Gastroesophageal sphincter (tissue), 4 donors: ENCODE measurements at regions not wholly inside any gene's neighbourhood (a gene's known extent, or its start where the extent isn't known, plus 50 kb on each side); places are given as distances from the start of the nearest gene placed in this dataset.

Experiments used
- ATAC-seq: fragments of 150-250 bp; one replicate; pipeline ENCODE4 v1.9.1; 2016; ENCODE audit warnings: mild to moderate bottlenecking, moderate library complexity
- H3K27ac ChIP-seq, 4 donors: fragments of 200-600 bp; sonication (generic) in 3 of 4; 1 replicate in 3 of 4; 2 replicates in 1 of 4; pipeline ENCODE4 v1.5.1; 2016 to 2019
- H3K27me3 ChIP-seq: fragments of 200-600 bp; sonication (generic); one replicate; pipeline ENCODE4 v1.5.1; 2019
- H3K36me3 ChIP-seq, 2 donors: fragments of 200-600 bp; sonication (generic); one replicate each; pipeline ENCODE4 v1.5.1; 2019; ENCODE audit warnings: control low read depth in 1 of 2
- H3K4me1 ChIP-seq, 3 donors: fragments of 200-600 bp; sonication (generic); 1 replicate in 2 of 3; 2 replicates in 1 of 3; pipeline ENCODE4 v1.5.1; 2016 to 2019; ENCODE audit warnings: control low read depth in 2 of 3
- H3K4me3 ChIP-seq, 2 donors: fragments of 200-600 bp; sonication (generic); one replicate each; pipeline ENCODE4 v1.5.1; 2019; ENCODE audit warnings: mild to moderate bottlenecking in 1 of 2, moderate library complexity in 1 of 2
- H3K9me3 ChIP-seq, 3 donors: fragments of 200-600 bp; sonication (generic); one replicate each; pipeline ENCODE4 v1.5.1; 2017 to 2019; ENCODE audit warnings: control low read depth in 2 of 3
- CTCF ChIP-seq, 4 experiments: fragments of 200-600 bp in 2 of 4; fragments of 450-650 bp in 2 of 4; sonication (generic) in 1 of 4; IDR thresholded peaks; one replicate each; pipeline ENCODE4 v1.5.1; 2017 to 2019; ENCODE audit warnings: antibody characterized with exemption in 4 of 4, mild to moderate bottlenecking in 2 of 4, moderate library complexity in 2 of 4
- EP300 ChIP-seq: sonication (generic); formaldehyde crosslinking; IDR thresholded peaks from one replicate; pipeline ENCODE4 v1.6.1; 2017; ENCODE audit warnings: antibody characterized with exemption, mild to moderate bottlenecking
- POLR2A ChIP-seq, 2 donors: fragments of 450-650 bp; IDR thresholded peaks; one replicate each; pipeline ENCODE4 v1.6.1; 2017; ENCODE audit warnings: antibody characterized with exemption in 2 of 2, mild to moderate bottlenecking in 2 of 2, moderate library complexity in 1 of 2
- POLR2AphosphoS5 ChIP-seq: sonication (generic); formaldehyde crosslinking; IDR thresholded peaks from one replicate; pipeline ENCODE4 v1.6.1; 2017; ENCODE audit warnings: antibody characterized with exemption
- WGBS, 2 donors: methylation state at CpG; one replicate each; pipeline ENCODE4 v1.1.5; 2018; ENCODE audit warnings: low coverage in 1 of 2; 5-methylcytosine and 5-hydroxymethylcytosine counted together

- 47 to 98% methylated on average over 3 to 4 of the region's 5 CpGs for WGBS, 2 donors
- Histone ChIP-seq H3K27ac (no peak overlapping the region), H3K27me3 (no peaks in the 10 kb centered on the region), H3K4me3 (no peak overlapping the region), H3K9me3 (peaks cover 0 to 4% (median 0%) of the 10 kb centered on the region in 3 donors), H3K36me3 (no peaks in the 10 kb centered on the region), H3K4me1 (no peaks in the 10 kb centered on the region)
- TF ChIP-seq POLR2A (IDR thresholded peaks at IDR 0.05) (no peak), EP300 (no peak), POLR2AphosphoS5 (no peak), CTCF (IDR thresholded peaks at IDR 0.05) (no peak)
- ATAC-seq: no peak
Observed at GRCh38 chr1:104467590-104467989, 717.9 kb downstream of the AMY1C start.

GRCh38 chr1:104468282-104468681, 718.6 kb downstream of the AMY1C start:
- Histone ChIP-seq H3K4me3 (no peak overlapping the region), H3K4me1 (no peaks in the 10 kb centered on the region), H3K36me3 (no peaks in the 10 kb centered on the region), H3K27ac (no peak overlapping the region), H3K9me3 (peaks cover 0 to 4% (median 0%) of the 10 kb centered on the region in 3 donors), H3K27me3 (no peaks in the 10 kb centered on the region)
- no peak for ATAC-seq
- TF ChIP-seq POLR2A (IDR thresholded peaks at IDR 0.05) (no peak), EP300 (no peak), POLR2AphosphoS5 (no peak), CTCF (IDR thresholded peaks at IDR 0.05) (no peak)
- 71 to 90% methylated on average over 2 to 4 of the region's 4 CpGs for WGBS, 2 donors

GRCh38 chr1:104476126-104476525, 726.4 kb downstream of the AMY1C start:
- 11 to 45% methylated on average over 2 of the region's 2 CpGs for WGBS, 2 donors
- Histone ChIP-seq H3K36me3 (no peaks in the 10 kb centered on the region), H3K27me3 (no peaks in the 10 kb centered on the region), H3K27ac (no peak overlapping the region), H3K4me1 (no peaks in the 10 kb centered on the region), H3K4me3 (no peak overlapping the region), H3K9me3 (no peaks in the 10 kb centered on the region)
- no peak for ATAC-seq
- TF ChIP-seq EP300 (no peak), CTCF (IDR thresholded peaks at IDR 0.05) (no peak), POLR2A (IDR thresholded peaks at IDR 0.05) (no peak), POLR2AphosphoS5 (no peak)

GRCh38 chr1:104488296-104489015, 738.8 kb downstream of the AMY1C start:
- TF ChIP-seq EP300 (no peak), CTCF (IDR thresholded peaks at IDR 0.05) (no peak), POLR2AphosphoS5 (no peak), POLR2A (IDR thresholded peaks at IDR 0.05) (no peak)
- no peaks in the 10 kb centered on the region for H3K4me1 ChIP-seq
- no peak overlapping the region for H3K4me3 ChIP-seq
- no peaks in the 10 kb centered on the region for H3K9me3 ChIP-seq
- no peaks in the 10 kb centered on the region for H3K27me3 ChIP-seq
- H3K36me3 ChIP-seq: no peaks in the 10 kb centered on the region
- H3K27ac ChIP-seq: no peak overlapping the region
- no peak for ATAC-seq
- 14 to 41% methylated on average over 4 of the region's 4 CpGs for WGBS, 2 donors

- Histone ChIP-seq H3K4me1 (no peaks in the 10 kb centered on the region), H3K9me3 (no peaks in the 10 kb centered on the region), H3K36me3 (no peaks in the 10 kb centered on the region), H3K27me3 (no peaks in the 10 kb centered on the region), H3K27ac (no peak overlapping the region), H3K4me3 (no peak overlapping the region)
- TF ChIP-seq POLR2AphosphoS5: no peak
- TF ChIP-seq CTCF (IDR thresholded peaks at IDR 0.05): no peak
- no peak for TF ChIP-seq EP300
- TF ChIP-seq POLR2A (IDR thresholded peaks at IDR 0.05): no peak
- WGBS, 2 donors: 36 to 61% methylated on average over 2 of the region's 2 CpGs
- no peak for ATAC-seq
Observed at GRCh38 chr1:104526158-104526795, 776.6 kb downstream of the AMY1C start.
